ENCODE measurements at regions not wholly inside any gene's neighbourhood (a gene's known extent, or its start where the extent isn't known, plus 50 kb on each side); places are given as distances from the start of the nearest gene placed in this dataset.

DNA sequence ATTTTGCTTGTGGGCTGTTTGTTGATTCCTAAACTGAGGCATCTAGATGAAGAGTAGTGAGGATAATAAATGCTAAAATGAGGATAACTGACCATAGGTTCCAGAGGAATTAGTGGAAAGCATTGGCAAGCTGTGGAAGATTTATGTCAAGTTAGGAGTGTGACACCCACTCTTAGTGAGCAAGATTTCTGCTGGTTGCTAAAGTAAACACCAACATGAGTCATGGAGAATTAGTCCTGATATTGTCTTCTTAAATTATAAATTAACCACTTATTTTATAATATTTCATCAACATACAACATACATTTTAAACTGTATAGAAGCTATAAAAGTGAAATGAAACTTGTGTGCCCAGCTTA lies 328.2 kb downstream of the RPL10L start:
- Histone ChIP-seq H3K36me3 (ENCODE audit: insufficient read depth, low read length, poor library complexity, severe bottlenecking) (no peaks in the 10 kb centered on the region), H3K4me3 (ENCODE audit: low read depth, low read length, poor library complexity, severe bottlenecking) (no peak overlapping the region), H3K4me1 (ENCODE audit: insufficient read depth, low read length, poor library complexity, severe bottlenecking) (no peaks in the 10 kb centered on the region), H3K27me3 (replicated peaks; ENCODE audit: insufficient read depth, low read depth, low read length, poor library complexity) (no peaks in the 10 kb centered on the region), H3K9me3 (ENCODE audit: low read depth, low read length, poor library complexity, severe bottlenecking) (no peaks in the 10 kb centered on the region), H3K27ac (ENCODE audit: low read depth, low read length, poor library complexity, severe bottlenecking) (no peak overlapping the region)
- no peak for DNase-seq (ENCODE audit: low spot score)
- no TSS peak for BruUV-seq (replicated peaks)
- CTCF ChIA-PET = no interaction called here
- POLR2A ChIA-PET (ENCODE audit: low non-redundant PET) = no interaction called here
- TF ChIP-seq, protein P1, sequence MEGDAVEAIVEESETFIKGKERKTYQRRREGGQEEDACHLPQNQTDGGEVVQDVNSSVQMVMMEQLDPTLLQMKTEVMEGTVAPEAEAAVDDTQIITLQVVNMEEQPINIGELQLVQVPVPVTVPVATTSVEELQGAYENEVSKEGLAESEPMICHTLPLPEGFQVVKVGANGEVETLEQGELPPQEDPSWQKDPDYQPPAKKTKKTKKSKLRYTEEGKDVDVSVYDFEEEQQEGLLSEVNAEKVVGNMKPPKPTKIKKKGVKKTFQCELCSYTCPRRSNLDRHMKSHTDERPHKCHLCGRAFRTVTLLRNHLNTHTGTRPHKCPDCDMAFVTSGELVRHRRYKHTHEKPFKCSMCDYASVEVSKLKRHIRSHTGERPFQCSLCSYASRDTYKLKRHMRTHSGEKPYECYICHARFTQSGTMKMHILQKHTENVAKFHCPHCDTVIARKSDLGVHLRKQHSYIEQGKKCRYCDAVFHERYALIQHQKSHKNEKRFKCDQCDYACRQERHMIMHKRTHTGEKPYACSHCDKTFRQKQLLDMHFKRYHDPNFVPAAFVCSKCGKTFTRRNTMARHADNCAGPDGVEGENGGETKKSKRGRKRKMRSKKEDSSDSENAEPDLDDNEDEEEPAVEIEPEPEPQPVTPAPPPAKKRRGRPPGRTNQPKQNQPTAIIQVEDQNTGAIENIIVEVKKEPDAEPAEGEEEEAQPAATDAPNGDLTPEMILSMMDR (conservative IDR thresholded peaks at IDR 0.05; ENCODE audit: low read depth, low read length) = no peak
- intact Hi-C loops (cut with micrococcal nuclease; ENCODE audit: unreplicated experiment) = loop anchor here (10.0 kb wide), 1 partner anchor 411 kb away; no protein-coding TSS in a partner anchor

DNA sequence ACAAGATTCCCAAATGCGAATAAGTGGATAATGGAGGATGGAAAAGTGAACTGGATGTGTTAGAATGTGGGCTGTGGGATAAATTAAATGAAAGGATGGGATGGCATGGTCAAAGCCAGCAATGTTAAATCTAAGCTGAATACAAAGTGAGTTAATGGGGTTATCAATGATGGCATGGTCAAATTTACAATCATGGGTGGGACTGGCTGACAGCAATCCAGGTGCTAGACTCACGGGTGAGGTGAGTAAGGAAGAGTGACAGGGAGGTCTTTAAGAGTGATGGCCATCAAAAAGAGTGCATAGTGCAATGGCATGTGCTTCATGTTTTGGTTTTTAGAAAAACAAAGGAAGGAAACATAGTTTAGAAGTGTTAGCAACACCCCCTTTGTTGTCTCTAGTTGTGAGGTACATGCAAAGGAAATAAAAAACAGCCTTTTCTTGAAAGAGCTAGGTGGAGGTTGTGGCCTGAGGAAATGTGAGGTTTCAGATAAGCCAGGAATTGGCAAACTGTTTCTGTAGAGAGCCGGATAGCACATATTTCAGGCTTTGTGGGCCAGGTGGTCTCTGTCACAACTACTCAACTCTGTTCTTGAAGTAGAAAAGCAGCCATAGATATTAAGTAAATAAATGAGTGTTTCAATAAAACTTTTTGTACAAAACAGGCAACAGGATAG lies 328.7 kb downstream of the RPL10L start:
- ChIA-PET CTCF (no interaction called here), POLR2A (ENCODE audit: low non-redundant PET) (interaction anchor here (0.6 kb wide), 1 partner anchor 10 kb away, joined by 3 read pairs; no protein-coding TSS in a partner anchor)
- no peak overlapping the region for H3K27ac ChIP-seq (ENCODE audit: low read depth, low read length, poor library complexity, severe bottlenecking)
- intact Hi-C loops (cut with micrococcal nuclease; ENCODE audit: unreplicated experiment) = loop anchor here (10.0 kb wide), 1 partner anchor 412 kb away; no protein-coding TSS in a partner anchor
- no peaks in the 10 kb centered on the region for H3K36me3 ChIP-seq (ENCODE audit: insufficient read depth, low read length, poor library complexity, severe bottlenecking)
- no TSS peak for BruUV-seq (replicated peaks)
- no peak overlapping the region for H3K4me3 ChIP-seq (ENCODE audit: low read depth, low read length, poor library complexity, severe bottlenecking)
- no peaks in the 10 kb centered on the region for H3K4me1 ChIP-seq (ENCODE audit: insufficient read depth, low read length, poor library complexity, severe bottlenecking)
- no peak for TF ChIP-seq EZH2 (IDR thresholded peaks at IDR 0.05; ENCODE audit: borderline replicate concordance, low read depth, low read length, poor library complexity, severe bottlenecking)
- TF ChIP-seq, protein P1 (conservative IDR thresholded peaks at IDR 0.05; ENCODE audit: low read depth, low read length) = no peak
- DNase-seq (ENCODE audit: low spot score) = no peak
- H3K27me3 ChIP-seq (replicated peaks; ENCODE audit: insufficient read depth, low read depth, low read length, poor library complexity) = no peaks in the 10 kb centered on the region
- no peaks in the 10 kb centered on the region for H3K9me3 ChIP-seq (ENCODE audit: low read depth, low read length, poor library complexity, severe bottlenecking)

DNA sequence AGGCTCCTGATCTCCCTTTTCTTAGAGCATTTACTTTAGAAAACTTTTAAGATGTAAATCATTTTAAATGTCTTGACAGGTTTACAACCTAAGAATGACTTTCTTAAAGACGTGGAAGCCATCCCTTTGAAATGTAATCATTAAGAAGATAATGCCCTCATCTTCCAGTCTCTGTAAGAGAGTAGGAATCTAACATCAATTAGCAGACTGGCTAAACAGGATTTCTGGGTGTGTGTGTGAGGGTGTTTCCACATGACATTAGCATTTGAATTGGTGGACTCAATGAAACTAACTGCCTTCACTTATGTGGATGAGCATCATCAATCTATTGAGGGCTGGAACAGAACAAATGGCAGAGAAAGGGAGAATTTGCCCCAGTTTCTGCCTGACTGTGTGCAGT lies 329.5 kb downstream of the RPL10L start:
- BruUV-seq (replicated peaks) = no TSS peak

More for the DNA sequence above, 329.5 kb downstream of the RPL10L start:
- intact Hi-C loops (cut with micrococcal nuclease; ENCODE audit: unreplicated experiment) = loop anchor here (10.0 kb wide), 1 partner anchor 413 kb away; no protein-coding TSS in a partner anchor
- H3K4me3 ChIP-seq (ENCODE audit: low read depth, low read length, poor library complexity, severe bottlenecking) = no peak overlapping the region
- no peak for DNase-seq (ENCODE audit: low spot score)
- no peaks in the 10 kb centered on the region for H3K36me3 ChIP-seq (ENCODE audit: insufficient read depth, low read length, poor library complexity, severe bottlenecking)
- no peaks in the 10 kb centered on the region for H3K4me1 ChIP-seq (ENCODE audit: insufficient read depth, low read length, poor library complexity, severe bottlenecking)
- CTCF ChIA-PET = no interaction called here
- no peak overlapping the region for H3K27ac ChIP-seq (ENCODE audit: low read depth, low read length, poor library complexity, severe bottlenecking)
- H3K27me3 ChIP-seq (replicated peaks; ENCODE audit: insufficient read depth, low read depth, low read length, poor library complexity) = no peaks in the 10 kb centered on the region
- POLR2A ChIA-PET (ENCODE audit: low non-redundant PET) = interaction anchor here (0.6 kb wide), 1 partner anchor 10 kb away, joined by 3 read pairs; no protein-coding TSS in a partner anchor
- no peak for TF ChIP-seq EZH2 (IDR thresholded peaks at IDR 0.05; ENCODE audit: borderline replicate concordance, low read depth, low read length, poor library complexity, severe bottlenecking)
- TF ChIP-seq, protein P1 (conservative IDR thresholded peaks at IDR 0.05; ENCODE audit: low read depth, low read length) = no peak
- H3K9me3 ChIP-seq (ENCODE audit: low read depth, low read length, poor library complexity, severe bottlenecking) = no peaks in the 10 kb centered on the region

Measured in A673 (cell line).